Kidney capillary endothelial cell (primary cell): ENCODE measurements at regions not wholly inside any gene's neighbourhood (a gene's known extent, or its start where the extent isn't known, plus 50 kb on each side); places are given as distances from the start of the nearest gene placed in this dataset.
A peak's percentile ranks its signal among the peaks of the same experiment; 100 is the strongest.
"Not testable (repeated sequence)": the region's sequence is repeated elsewhere in the genome, so short reads cannot be mapped to it uniquely, and the experiment has no call there.

Source experiments
- DNase-seq: peaks from one replicate; pipeline ENCODE4 v3.0.0-alpha.2; 2018; ENCODE audit warnings: low spot score

- not testable (repeated sequence) for DNase-seq
These were observed 156.2 kb upstream of the GIMD1 start for GRCh38 chr4:106524772-106525171.

GRCh38 chr4:106522839-106523238 is 154.3 kb upstream of the GIMD1 start:
- no peak for DNase-seq

GRCh38 chr4:106512706-106513105 is 144.1 kb upstream of the GIMD1 start:
- no peak for DNase-seq

GRCh38 chr4:106507440-106507839 is 138.9 kb upstream of the GIMD1 start:
- no peak for DNase-seq

- no peak for DNase-seq
These were observed 134.8 kb upstream of the GIMD1 start for GRCh38 chr4:106503116-106504050.

GRCh38 chr4:106502106-106502699 is 133.6 kb upstream of the GIMD1 start:
- peak; percentile 58 for DNase-seq

- no peak for DNase-seq
These were observed 128.7 kb upstream of the GIMD1 start for GRCh38 chr4:106497271-106497670.

GRCh38 chr4:106496061-106496460 is 127.5 kb upstream of the GIMD1 start:
- DNase-seq, result no peak

GRCh38 chr4:106495476-106495875 is 126.9 kb upstream of the GIMD1 start:
- no peak for DNase-seq

- no peak for DNase-seq
These were observed 125.5 kb upstream of the GIMD1 start for GRCh38 chr4:106494066-106494465.

GRCh38 chr4:106493086-106493485 is 124.5 kb upstream of the GIMD1 start:
- DNase-seq, result no peak

GRCh38 chr4:106486533-106486932 is 118.0 kb upstream of the GIMD1 start:
- DNase-seq, result no peak

GRCh38 chr4:106481801-106482200 is 113.2 kb upstream of the GIMD1 start:
- no peak for DNase-seq

- DNase-seq, result no peak
These were observed 109.6 kb upstream of the GIMD1 start for GRCh38 chr4:106478152-106478551.

- DNase-seq, result no peak
These were observed 108.2 kb upstream of the GIMD1 start for GRCh38 chr4:106476741-106477140.

GRCh38 chr4:106473515-106473914 is 104.9 kb upstream of the GIMD1 start:
- no peak for DNase-seq

GRCh38 chr4:106471151-106471550 is 102.6 kb upstream of the GIMD1 start:
- no peak for DNase-seq

- DNase-seq, result no peak
These were observed 95.0 kb upstream of the GIMD1 start for GRCh38 chr4:106463622-106464021.

- DNase-seq, result no peak
These were observed 86.0 kb upstream of the GIMD1 start for GRCh38 chr4:106454581-106454980.

GRCh38 chr4:106454021-106454420 is 85.4 kb upstream of the GIMD1 start:
- DNase-seq, result no peak

GRCh38 chr4:106451091-106451490 is 82.5 kb upstream of the GIMD1 start:
- no peak for DNase-seq

GRCh38 chr4:106450249-106450648 is 81.7 kb upstream of the GIMD1 start:
- no peak for DNase-seq

- no peak for DNase-seq
These were observed 76.0 kb upstream of the GIMD1 start for GRCh38 chr4:106444557-106444956.

- no peak for DNase-seq
These were observed 62.2 kb upstream of the GIMD1 start for GRCh38 chr4:106430797-106431196.
